H9 (cell line): ENCODE measurements at regions not wholly inside any gene's neighbourhood (a gene's known extent, or its start where the extent isn't known, plus 50 kb on each side); places are given as distances from the start of the nearest gene placed in this dataset.

ENCODE experiments used
- DNase-seq: peaks from one replicate; pipeline ENCODE4 v3.0.0-alpha.2; 2017
- H2AFZ ChIP-seq: one replicate; pipeline ENCODE4 v1.6.1; 2013; ENCODE audit warnings: mild to moderate bottlenecking, low read length, control low read depth, moderate library complexity
- H2AK5ac ChIP-seq: 2 replicates; pipeline ENCODE4 v1.6.1; 2013; ENCODE audit warnings: low read length, control low read depth, mixed read lengths; ENCODE audit not compliant: insufficient read length
- H2BK120ac ChIP-seq: one replicate; pipeline ENCODE4 v1.6.1; 2013; ENCODE audit warnings: low read depth, mild to moderate bottlenecking, low read length, control low read depth, inconsistent platforms; ENCODE audit not compliant: poor library complexity, severe bottlenecking
- H2BK12ac ChIP-seq: 2 replicates; pipeline ENCODE4 v1.6.1; 2013; ENCODE audit warnings: low read length, control low read depth, mixed read lengths, low read depth; ENCODE audit not compliant: insufficient read length
- H2BK15ac ChIP-seq: 2 replicates; pipeline ENCODE4 v1.6.1; 2013; ENCODE audit warnings: low read depth, low read length, control low read depth
- H2BK20ac ChIP-seq: one replicate; pipeline ENCODE4 v1.6.1; 2013; ENCODE audit warnings: low read depth, mild to moderate bottlenecking, low read length, control low read depth, inconsistent platforms; ENCODE audit not compliant: poor library complexity, severe bottlenecking
- H2BK5ac ChIP-seq: 2 replicates; pipeline ENCODE4 v1.6.1; 2013; ENCODE audit warnings: low read length, control low read depth, mixed read lengths; ENCODE audit not compliant: insufficient read length
- H3K14ac ChIP-seq: 2 replicates; pipeline ENCODE4 v1.6.1; 2013; ENCODE audit warnings: low read length, control low read depth; ENCODE audit not compliant: insufficient read depth
- H3K18ac ChIP-seq: 2 replicates; pipeline ENCODE4 v1.6.1; 2013; ENCODE audit warnings: low read depth, mild to moderate bottlenecking, mixed read lengths, low read length, control low read depth; ENCODE audit not compliant: insufficient read length
- H3K23ac ChIP-seq: 2 replicates; pipeline ENCODE4 v1.6.1; 2013; ENCODE audit warnings: low read length, control low read depth, mixed read lengths, low read depth; ENCODE audit not compliant: insufficient read length
- H3K23me2 ChIP-seq: 2 replicates; pipeline ENCODE4 v1.6.1; 2013; ENCODE audit warnings: low read depth, mild to moderate bottlenecking, mixed read lengths, low read length, control low read depth; ENCODE audit not compliant: insufficient read length, poor library complexity, severe bottlenecking
- H3K27ac ChIP-seq: 2 replicates; pipeline ENCODE4 v1.5.1; 2013; ENCODE audit warnings: low read length, control low read depth, mixed read lengths, low read depth; ENCODE audit not compliant: insufficient read length
- H3K27me3 ChIP-seq: 2 replicates; pipeline ENCODE4 v1.6.1; 2013; ENCODE audit warnings: low read length, control low read depth, inconsistent platforms; ENCODE audit not compliant: insufficient read depth
- H3K4ac ChIP-seq: 2 replicates; pipeline ENCODE4 v1.6.1; 2013; ENCODE audit warnings: low read depth, mild to moderate bottlenecking, control low read depth, inconsistent platforms, low read length, moderate library complexity
- H3K4me1 ChIP-seq: 2 replicates; pipeline ENCODE4 v1.6.1; 2013; ENCODE audit warnings: low read length, control low read depth, inconsistent platforms; ENCODE audit not compliant: insufficient read depth
- H3K4me2 ChIP-seq: 2 replicates; pipeline ENCODE4 v1.6.1; 2013; ENCODE audit warnings: low read length, control low read depth, mixed read lengths; ENCODE audit not compliant: insufficient read length, insufficient read depth
- H3K56ac ChIP-seq: 2 replicates; pipeline ENCODE4 v1.6.1; 2013; ENCODE audit warnings: low read depth, mild to moderate bottlenecking, mixed read lengths, low read length, control low read depth; ENCODE audit not compliant: insufficient read length
- H3K79me1 ChIP-seq: 2 replicates; pipeline ENCODE4 v1.6.1; 2013; ENCODE audit warnings: low read depth, mild to moderate bottlenecking, moderate library complexity, low read length, control low read depth, inconsistent platforms; ENCODE audit not compliant: insufficient read depth, poor library complexity, severe bottlenecking
- H3K79me2 ChIP-seq: 2 replicates; pipeline ENCODE4 v1.6.1; 2013; ENCODE audit warnings: low read length, control low read depth, inconsistent platforms; ENCODE audit not compliant: insufficient read depth
- H3K9ac ChIP-seq: 2 replicates; pipeline ENCODE4 v1.6.1; 2013; ENCODE audit warnings: low read length, control low read depth, mixed read lengths; ENCODE audit not compliant: insufficient read length; ENCODE audit errors: extremely low read depth
- H3K9me3 ChIP-seq: one replicate; pipeline ENCODE4 v1.6.1; 2013; ENCODE audit warnings: low read depth, low read length, inconsistent platforms; ENCODE audit not compliant: control insufficient read depth
- H3T11ph ChIP-seq: one replicate; pipeline ENCODE4 v1.6.1; 2013; ENCODE audit warnings: mild to moderate bottlenecking, low read length, control low read depth, inconsistent platforms
- H4K20me1 ChIP-seq: one replicate; pipeline ENCODE4 v1.6.1; 2013; ENCODE audit not compliant: control insufficient read depth, insufficient read length, insufficient read depth
- H4K5ac ChIP-seq: 2 replicates; pipeline ENCODE4 v1.6.1; 2013; ENCODE audit warnings: low read depth, mild to moderate bottlenecking, mixed read lengths, low read length, control low read depth; ENCODE audit not compliant: insufficient read length
- H4K8ac ChIP-seq: replicated peaks from 2 replicates; pipeline ENCODE4 v1.6.1; 2013; ENCODE audit warnings: low read length, control low read depth, mixed read lengths, low read depth; ENCODE audit not compliant: insufficient read length
- H4K91ac ChIP-seq: 2 replicates; pipeline ENCODE4 v1.6.1; 2013; ENCODE audit warnings: low read depth, mild to moderate bottlenecking, moderate library complexity, mixed read lengths, low read length, control low read depth; ENCODE audit not compliant: insufficient read length
- H3K27ac Mint-ChIP-seq, 3 experiments: 2 replicates in 2 of 3; 3 replicates in 1 of 3; pipeline ENCODE4 v1.8.0; 2020 to 2021; ENCODE audit warnings: mixed read lengths in 3 of 3, mild to moderate bottlenecking in 1 of 3, moderate library complexity in 1 of 3
- H3K27me3 Mint-ChIP-seq: 2 replicates; pipeline ENCODE4 v1.8.0; 2021; ENCODE audit warnings: low read depth, mild to moderate bottlenecking, moderate library complexity, mixed read lengths
- H3K36me3 Mint-ChIP-seq, 3 experiments: 2 replicates in 2 of 3; 3 replicates in 1 of 3; pipeline ENCODE4 v1.8.0; 2020 to 2021; ENCODE audit warnings: low read depth in 3 of 3, mixed read lengths in 3 of 3; ENCODE audit not compliant: insufficient read depth in 1 of 3
- H3K4me1 Mint-ChIP-seq, 2 experiments: 2 replicates each; pipeline ENCODE4 v1.8.0; 2020; ENCODE audit warnings: mixed read lengths in 2 of 2
- H3K4me3 Mint-ChIP-seq, 2 experiments: 2 replicates in 1 of 2; 3 replicates in 1 of 2; pipeline ENCODE4 v1.8.0; 2020 to 2021; ENCODE audit warnings: mild to moderate bottlenecking in 2 of 2, mixed read lengths in 2 of 2, moderate library complexity in 1 of 2
- H3K9me3 Mint-ChIP-seq, 2 experiments: 2 replicates in 1 of 2; 3 replicates in 1 of 2; pipeline ENCODE4 v1.8.0; 2020; ENCODE audit warnings: mild to moderate bottlenecking in 2 of 2, mixed read lengths in 2 of 2, moderate library complexity in 1 of 2
- CTCF ChIP-seq: fragments of 200-600 bp; sonication (generic); conservative IDR thresholded peaks from 3 replicates; pipeline ENCODE4 v1.8.0; 2021; ENCODE audit warnings: antibody characterized with exemption, mild to moderate bottlenecking
- WGBS: extraction: QIAGEN DNeasy Blood & Tissue Kit; methylation state at CpG from one replicate; pipeline ENCODE4 v1.1.7; 2013; ENCODE audit warnings: missing lambda C conversion rate, low lambda C conversion rate, mixed read lengths; ENCODE audit not compliant: insufficient read length; ENCODE audit errors: extremely low coverage; 5-methylcytosine and 5-hydroxymethylcytosine counted together

GRCh38 chr5:74244406-74244805 lies 396.1 kb downstream of the ENC1 start:
- no peak overlapping the region for H2BK5ac ChIP-seq
- WGBS: 100% methylated on average over 1 of the region's 3 CpGs
- no peak overlapping the region for H3K4ac ChIP-seq
- no peak overlapping the region for H4K91ac ChIP-seq
- H3K23me2 ChIP-seq: no peaks in the 10 kb centered on the region
- no peaks in the 10 kb centered on the region for H3K79me1 ChIP-seq
- no peak overlapping the region for H2BK120ac ChIP-seq
- H4K5ac ChIP-seq: no peak overlapping the region
- Mint-ChIP-seq H3K27ac (no peak overlapping the region), H3K9me3 (no peaks in the 10 kb centered on the region), H3K4me1 (peaks cover under 1 to 3% of the 10 kb centered on the region in 2 experiments; a peak in 2 of 4 replicates), H3K36me3 (no peaks in the 10 kb centered on the region), H3K27me3 (no peaks in the 10 kb centered on the region), H3K4me3 (no peak overlapping the region)
- no peak overlapping the region for H3K18ac ChIP-seq
- H3K14ac ChIP-seq: no peak overlapping the region
- H3K9me3 ChIP-seq: no peaks in the 10 kb centered on the region
- H3T11ph ChIP-seq: no peak overlapping the region
- no peak overlapping the region for H3K27ac ChIP-seq
- no peaks in the 10 kb centered on the region for H3K27me3 ChIP-seq
- H3K4me1 ChIP-seq: no peaks in the 10 kb centered on the region; the same call in 1 of the 2 replicates
- H3K4me2 ChIP-seq: no peak overlapping the region
- H3K79me2 ChIP-seq: no peaks in the 10 kb centered on the region
- H2BK20ac ChIP-seq: no peak overlapping the region
- no peak overlapping the region for H3K9ac ChIP-seq
- no peak overlapping the region for H2BK15ac ChIP-seq
- no peak overlapping the region for H3K56ac ChIP-seq
- no peak for TF ChIP-seq CTCF
- H2AFZ ChIP-seq: no peak overlapping the region
- no peak overlapping the region for H3K23ac ChIP-seq
- no peak overlapping the region for H4K8ac ChIP-seq
- no peaks in the 10 kb centered on the region for H4K20me1 ChIP-seq
- DNase-seq: no peak
- H2AK5ac ChIP-seq: no peak overlapping the region
- H2BK12ac ChIP-seq: no peak overlapping the region
